ENCODE measurements at regions not wholly inside any gene's neighbourhood (a gene's known extent, or its start where the extent isn't known, plus 50 kb on each side); places are given as distances from the start of the nearest gene placed in this dataset.
A peak's percentile ranks its signal among the peaks of the same experiment; 100 is the strongest.

- TF ChIP-seq CTCF (IDR thresholded peaks at IDR 0.05; ENCODE audit: low read depth, low read length, missing control alignments) = peak; percentile 19
- in situ Hi-C loops (cut with HindIII; ENCODE audit: low sequenced_read_pairs) = no loop called here
Measured at GRCh38 chr13:50081679-50082425, 66.6 kb downstream of the KCNRG start.

GRCh38 chr13:50082426-50083281 is 67.4 kb downstream of the KCNRG start:
- DNase-seq (ENCODE audit: low read depth) = no peak
- TF ChIP-seq CTCF (IDR thresholded peaks at IDR 0.05; ENCODE audit: low read depth, low read length, missing control alignments) = no peak
- H3K4me3 ChIP-seq (ENCODE audit: low read depth, low read length) = peak overlapping the region; percentile 81
- in situ Hi-C loops (cut with HindIII; ENCODE audit: low sequenced_read_pairs) = no loop called here

More at GRCh38 chr13:50081679-50082425, 66.6 kb downstream of the KCNRG start:
- peak; percentile 98 for DNase-seq (ENCODE audit: low read depth)
- H3K4me3 ChIP-seq (ENCODE audit: low read depth, low read length) = peak overlapping the region; percentile 81

- peak overlapping the region; percentile 8 for H3K4me3 ChIP-seq (ENCODE audit: low read depth, low read length)
- no peak for DNase-seq (ENCODE audit: low read depth)
- no peak for TF ChIP-seq CTCF (IDR thresholded peaks at IDR 0.05; ENCODE audit: low read depth, low read length, missing control alignments)
- in situ Hi-C loops (cut with HindIII; ENCODE audit: low sequenced_read_pairs) = no loop called here
Measured at GRCh38 chr13:50085063-50085462, 69.8 kb downstream of the KCNRG start.

GRCh38 chr13:50089633-50090032 is 74.4 kb downstream of the KCNRG start:
- in situ Hi-C loops (cut with HindIII; ENCODE audit: low sequenced_read_pairs) = no loop called here
- no peak for DNase-seq (ENCODE audit: low read depth)
- TF ChIP-seq CTCF (IDR thresholded peaks at IDR 0.05; ENCODE audit: low read depth, low read length, missing control alignments) = no peak
- no peak overlapping the region for H3K4me3 ChIP-seq (ENCODE audit: low read depth, low read length)

GRCh38 chr13:50090211-50090610 is 75.0 kb downstream of the KCNRG start:
- H3K4me3 ChIP-seq (ENCODE audit: low read depth, low read length) = no peak overlapping the region
- in situ Hi-C loops (cut with HindIII; ENCODE audit: low sequenced_read_pairs) = no loop called here
- DNase-seq (ENCODE audit: low read depth) = no peak
- no peak for TF ChIP-seq CTCF (IDR thresholded peaks at IDR 0.05; ENCODE audit: low read depth, low read length, missing control alignments)

GRCh38 chr13:50094615-50095293 is 79.5 kb downstream of the KCNRG start:
- H3K4me3 ChIP-seq (ENCODE audit: low read depth, low read length) = no peak overlapping the region
- TF ChIP-seq CTCF (IDR thresholded peaks at IDR 0.05; ENCODE audit: low read depth, low read length, missing control alignments) = no peak
- in situ Hi-C loops (cut with HindIII; ENCODE audit: low sequenced_read_pairs) = no loop called here
- no peak for DNase-seq (ENCODE audit: low read depth)

Data from astrocyte of the cerebellum (primary cell).